Body of pancreas (tissue), 4 donors: ENCODE measurements at regions not wholly inside any gene's neighbourhood (a gene's known extent, or its start where the extent isn't known, plus 50 kb on each side); places are given as distances from the start of the nearest gene placed in this dataset.
"Not testable (repeated sequence)": the region's sequence is repeated elsewhere in the genome, so short reads cannot be mapped to it uniquely, and the experiment has no call there.

Source experiments
- ATAC-seq: fragments of 150-250 bp; one replicate; pipeline ENCODE4 v1.9.1; 2016
- DNase-seq, 4 donors: peaks; one replicate each; pipeline ENCODE4 v3.0.0-alpha.2; 2019
- H3K27ac ChIP-seq, 4 donors: fragments of 200-600 bp; sonication (generic); 1 replicate in 3 of 4; 2 replicates in 1 of 4; pipeline versions ENCODE4 v1.5.1 to v1.6.1; 2016 to 2019; ENCODE audit warnings: mild to moderate bottlenecking in 1 of 4, mixed read lengths in 1 of 4, moderate library complexity in 1 of 4
- H3K27me3 ChIP-seq, 2 donors: fragments of 200-600 bp; sonication (generic); one replicate each; pipeline ENCODE4 v1.6.0; 2016; ENCODE audit warnings: mild to moderate bottlenecking in 1 of 2
- H3K36me3 ChIP-seq, 2 donors: fragments of 200-600 bp; sonication (generic); replicated peaks in 1 of 2; 2 replicates each; pipeline ENCODE4 v1.5.1; 2016; ENCODE audit warnings: low read depth in 2 of 2; ENCODE audit not compliant: insufficient read depth in 1 of 2
- H3K4me1 ChIP-seq: fragments of 200-600 bp; sonication (generic); one replicate; pipeline ENCODE4 v1.6.0; 2016
- H3K4me3 ChIP-seq, 2 donors: fragments of 200-600 bp; sonication (generic); 1 replicate in 1 of 2; 2 replicates in 1 of 2; pipeline ENCODE4 v1.5.1; 2016 to 2019
- H3K9me3 ChIP-seq, 3 donors: fragments of 200-600 bp; sonication (generic); 1 replicate in 2 of 3; 2 replicates in 1 of 3; pipeline ENCODE4 v1.5.1; 2016
- CTCF ChIP-seq, 7 experiments: fragments of 450-650 bp in 4 of 7; fragments of 200-600 bp in 3 of 7; sonication (generic) in 3 of 7; IDR thresholded peaks; one replicate each; pipeline ENCODE4 v1.5.1; 2016 to 2019; ENCODE audit warnings: antibody characterized with exemption in 7 of 7
- POLR2A ChIP-seq, 3 donors: fragments of 450-650 bp; IDR thresholded peaks; one replicate each; pipeline ENCODE4 v1.6.1; 2016; ENCODE audit warnings: antibody characterized with exemption in 3 of 3, mild to moderate bottlenecking in 2 of 3
- WGBS, 2 donors: methylation state at CpG; one replicate each; pipeline ENCODE4 v1.1.5; 2017; 5-methylcytosine and 5-hydroxymethylcytosine counted together
- intact Hi-C: fragments of 100-400 bp; cut with DNase I; formaldehyde crosslinking; loops from one replicate; pipeline ENCODE4 v1.15.1; 2023

- H3K36me3 ChIP-seq: no peaks in the 10 kb centered on the region
- WGBS, 2 donors: 71 to 77% methylated on average over 3 to 4 of the region's 4 CpGs
- H3K4me3 ChIP-seq: no peak overlapping the region
- intact Hi-C loops: no loop called here
- TF ChIP-seq CTCF (IDR thresholded peaks at IDR 0.05) (no peak), POLR2A (IDR thresholded peaks at IDR 0.05) (no peak)
- H3K4me1 ChIP-seq: no peaks in the 10 kb centered on the region
- no peaks in the 10 kb centered on the region for H3K27me3 ChIP-seq
- DNase-seq: no peak
- no peaks in the 10 kb centered on the region for H3K9me3 ChIP-seq
- H3K27ac ChIP-seq: no peak overlapping the region
- ATAC-seq: no peak
These were observed 80.5 kb upstream of the OSBPL11 start for GRCh38 chr3:125675791-125676190.

GRCh38 chr3:125679258-125679657, 84.0 kb upstream of the OSBPL11 start:
- WGBS, 2 donors: 70 to 78% methylated on average over 4 of the region's 4 CpGs
- ATAC-seq: no peak
- H3K27ac ChIP-seq: no peak overlapping the region

DNA sequence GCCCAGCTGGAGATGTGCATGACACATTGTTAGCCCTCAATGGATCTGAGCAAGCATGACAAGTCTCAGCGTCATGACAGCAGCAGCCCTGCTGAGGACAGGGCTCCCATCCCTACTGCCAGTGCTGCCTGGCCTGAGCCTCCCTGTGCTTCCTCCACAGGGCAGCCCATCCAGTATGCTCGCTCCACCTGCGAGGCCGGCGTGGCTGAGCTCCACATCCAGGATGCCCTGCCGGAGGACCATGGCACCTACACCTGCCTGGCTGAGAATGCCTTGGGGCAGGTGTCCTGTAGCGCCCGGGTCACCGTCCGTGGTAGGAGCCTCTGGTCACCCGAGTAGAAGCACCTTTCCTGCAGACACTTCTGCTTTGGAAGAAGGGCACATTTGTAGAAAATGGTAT, 85.8 kb upstream of the OSBPL11 start:
- DNase-seq: no peak
- no peak for ATAC-seq
- no peak for TF ChIP-seq CTCF (IDR thresholded peaks at IDR 0.05)
- TF ChIP-seq POLR2A (IDR thresholded peaks at IDR 0.05): no peak
- Histone ChIP-seq H3K4me3 (no peak overlapping the region), H3K36me3 (no peaks in the 10 kb centered on the region), H3K27me3 (no peaks in the 10 kb centered on the region), H3K27ac (no peak overlapping the region), H3K4me1 (no peaks in the 10 kb centered on the region), H3K9me3 (no peaks in the 10 kb centered on the region)
- intact Hi-C loops: no loop called here
- 78 to 87% methylated on average over 6 of the region's 11 CpGs for WGBS, 2 donors

More at GRCh38 chr3:125679258-125679657, 84.0 kb upstream of the OSBPL11 start:
- Histone ChIP-seq H3K9me3 (no peaks in the 10 kb centered on the region), H3K4me3 (no peak overlapping the region), H3K36me3 (no peaks in the 10 kb centered on the region), H3K4me1 (no peaks in the 10 kb centered on the region), H3K27me3 (no peaks in the 10 kb centered on the region)
- TF ChIP-seq CTCF (IDR thresholded peaks at IDR 0.05): no peak
- no peak for TF ChIP-seq POLR2A (IDR thresholded peaks at IDR 0.05)
- no peak for DNase-seq
- intact Hi-C loops: no loop called here

GRCh38 chr3:125681906-125682305, 86.6 kb upstream of the OSBPL11 start:
- H3K36me3 ChIP-seq, H3K9me3 ChIP-seq, H3K27ac ChIP-seq, H3K4me1 ChIP-seq, H3K4me3 ChIP-seq, H3K27me3 ChIP-seq, ATAC-seq, DNase-seq, intact Hi-C loops: not testable (repeated sequence)
- 85 to 100% methylated on average over 1 to 4 of the region's 5 CpGs for WGBS, 2 donors

GRCh38 chr3:125682610-125683009, 87.3 kb upstream of the OSBPL11 start:
- H3K36me3 ChIP-seq, intact Hi-C loops, H3K4me3 ChIP-seq, H3K27me3 ChIP-seq, H3K27ac ChIP-seq, H3K9me3 ChIP-seq, H3K4me1 ChIP-seq: not testable (repeated sequence)
- ATAC-seq: peak; percentile 50
- WGBS, 2 donors: 43 to 60% methylated on average over 4 of the region's 4 CpGs
- DNase-seq: peak in 3 of 4 donors; percentile 21 to 52 (median 30)

DNA sequence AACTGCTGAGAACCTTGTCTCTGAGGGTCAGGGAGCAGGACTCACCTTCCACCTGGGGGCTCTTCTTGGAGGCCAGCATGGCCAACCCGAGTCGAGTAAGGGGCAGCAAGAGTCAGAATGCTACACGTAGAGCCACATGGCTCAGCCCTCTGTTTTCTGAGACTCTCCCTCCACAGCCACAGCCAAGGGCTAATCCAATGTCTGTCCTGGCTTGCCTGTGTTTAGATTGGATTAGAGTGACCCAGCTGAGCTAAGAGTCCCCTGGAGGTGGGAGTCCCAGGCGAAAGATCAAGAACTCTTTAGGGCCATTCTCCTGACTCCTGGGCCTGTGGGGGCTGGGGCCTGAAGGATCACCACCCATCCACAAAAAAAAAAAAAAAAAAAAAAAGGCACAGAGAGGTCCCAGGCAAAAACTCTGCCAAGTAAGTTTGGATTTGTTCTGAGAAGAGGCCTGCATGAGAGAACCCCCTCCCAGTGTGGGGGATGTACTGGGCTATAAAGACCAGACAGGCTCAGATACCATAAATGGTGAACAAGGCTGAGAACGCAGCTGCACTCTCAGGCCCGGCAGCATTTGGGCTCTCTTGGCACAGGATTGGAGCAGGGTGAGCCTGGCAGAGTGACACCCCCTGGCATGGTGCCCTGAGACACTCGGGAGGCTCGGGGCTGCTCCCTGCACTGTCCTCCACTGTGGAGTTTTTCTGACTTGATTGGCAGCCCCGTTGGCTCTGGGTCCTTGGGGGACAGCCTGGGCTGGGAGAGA, 88.0 kb upstream of the OSBPL11 start:
- no peak for DNase-seq
- 34 to 44% methylated on average over 6 to 9 of the region's 9 CpGs for WGBS, 2 donors
- no peak for ATAC-seq
- Histone ChIP-seq H3K4me3 (no peak overlapping the region), H3K9me3 (no peaks in the 10 kb centered on the region), H3K36me3 (no peaks in the 10 kb centered on the region), H3K4me1 (no peaks in the 10 kb centered on the region), H3K27ac (no peak overlapping the region), H3K27me3 (no peaks in the 10 kb centered on the region)
- intact Hi-C loops: no loop called here
- no peak for TF ChIP-seq POLR2A (IDR thresholded peaks at IDR 0.05)
- TF ChIP-seq CTCF (IDR thresholded peaks at IDR 0.05): no peak
